Activated CD8-positive, alpha-beta memory T cell treated with anti-CD3 and anti-CD28 coated beads for 36 hours (primary cell): ENCODE measurements at regions not wholly inside any gene's neighbourhood (a gene's known extent, or its start where the extent isn't known, plus 50 kb on each side); places are given as distances from the start of the nearest gene placed in this dataset.

Experiments used
- CTCF ChIA-PET: fragments of 350-600 bp; sonication (Branson Sonifier 250); formaldehyde crosslinking; loops from one replicate; lab custom pipeline; 2021; ENCODE audit warnings: antibody characterized with exemption; lab: Charles Lee
- POLR2A ChIA-PET: fragments of 350-600 bp; sonication (Branson Sonifier 250); formaldehyde crosslinking; loops from one replicate; lab custom pipeline; 2021; ENCODE audit warnings: antibody characterized with exemption; lab: Charles Lee

GRCh38 chr3:66588340-66588847 is 87.6 kb upstream of the LRIG1 start:
- POLR2A ChIA-PET: no interaction called here
- CTCF ChIA-PET: no interaction called here

DNA sequence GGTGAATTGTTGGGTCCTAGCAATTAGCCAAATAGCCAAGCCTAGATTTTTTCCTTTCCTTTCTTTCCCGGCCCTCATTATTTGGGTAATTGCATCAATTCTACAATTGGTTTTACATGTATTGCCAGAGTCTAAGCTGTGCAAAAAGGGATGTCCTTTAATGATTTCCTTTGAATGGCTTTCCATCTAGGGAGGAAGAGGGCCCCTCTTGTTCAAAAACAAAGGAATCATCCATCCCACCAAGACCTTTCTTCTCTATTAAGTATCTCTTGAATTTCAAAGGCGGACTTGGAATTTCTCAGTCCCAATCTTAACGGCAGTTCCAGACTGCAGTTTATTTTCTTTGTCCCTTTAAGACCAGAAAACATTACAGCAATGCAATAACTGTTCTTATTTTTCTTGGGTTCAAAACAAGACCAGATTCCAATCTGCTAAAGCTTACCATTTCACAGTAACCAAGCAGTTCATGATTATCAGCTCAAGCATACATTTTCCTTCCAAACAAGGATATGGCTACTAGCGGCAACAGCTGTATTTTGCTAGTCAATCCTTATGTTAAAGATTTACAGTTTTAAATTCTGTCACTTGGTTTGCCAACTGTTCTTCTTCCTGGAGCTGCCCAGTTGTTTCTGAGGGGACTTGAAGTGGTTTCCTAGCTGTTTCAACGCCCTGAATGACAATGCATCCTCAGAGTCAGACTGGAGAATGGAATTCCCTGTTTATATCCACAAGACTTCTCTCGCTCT is 91.4 kb upstream of the LRIG1 start:
- ChIA-PET POLR2A (no interaction called here), CTCF (interaction anchor here (1.4 kb wide), 1 partner anchor 9 kb away, joined by 3 read pairs; no protein-coding TSS in a partner anchor)

GRCh38 chr3:66592927-66593625 is 92.3 kb upstream of the LRIG1 start:
- CTCF ChIA-PET: interaction anchor here (1.4 kb wide), 1 partner anchor 10 kb away, joined by 3 read pairs; no protein-coding TSS in a partner anchor
- POLR2A ChIA-PET: no interaction called here

DNA sequence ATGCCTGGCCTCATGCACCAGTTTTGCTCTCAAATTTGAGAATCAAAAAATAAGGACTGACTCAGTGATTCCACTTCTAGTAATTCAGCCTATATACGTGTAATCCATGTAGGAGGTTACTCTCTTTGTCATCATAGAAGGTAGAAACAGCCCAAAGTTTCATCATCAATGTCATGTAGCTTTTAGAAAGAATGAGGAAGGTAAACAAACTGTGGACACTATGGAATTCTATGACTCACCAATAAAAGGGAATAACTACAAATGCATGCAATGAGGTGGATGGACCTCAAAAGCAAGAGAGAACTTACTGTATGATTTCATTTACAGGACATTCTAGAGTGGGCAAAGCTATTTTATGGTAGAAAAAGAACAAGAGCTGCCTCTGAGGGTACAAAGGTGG is 93.2 kb upstream of the LRIG1 start:
- POLR2A ChIA-PET: interaction anchor here (0.6 kb wide), 1 partner anchor 65 kb away, joined by 4 read pairs; no protein-coding TSS in a partner anchor
- CTCF ChIA-PET: no interaction called here

DNA sequence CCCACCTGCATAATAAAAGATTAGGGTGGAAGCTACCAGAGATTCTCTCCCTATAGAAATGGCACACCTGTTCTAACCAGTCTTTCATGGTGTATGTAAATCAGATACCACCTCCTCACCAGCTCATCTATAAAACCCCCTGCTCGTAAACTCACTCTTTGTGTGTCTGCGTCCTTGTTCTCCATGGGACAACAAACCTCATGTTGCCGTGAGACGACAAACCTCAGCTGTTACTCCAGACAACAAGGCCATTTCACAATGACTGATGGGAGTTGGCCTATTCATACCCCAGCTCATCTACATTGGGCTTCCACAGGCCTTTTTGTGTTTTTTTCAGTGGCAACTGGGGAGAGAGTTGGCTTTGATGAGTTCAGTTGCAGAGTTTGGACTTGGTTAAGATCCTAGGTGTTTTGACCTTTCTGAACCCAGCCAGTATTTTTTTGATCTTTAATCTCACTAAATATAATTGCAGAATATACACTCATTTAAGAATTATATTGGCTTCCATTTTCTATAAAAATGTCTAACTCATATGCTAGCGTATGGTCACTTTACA is 96.6 kb upstream of the LRIG1 start:
- ChIA-PET POLR2A (no interaction called here), CTCF (no interaction called here)

DNA sequence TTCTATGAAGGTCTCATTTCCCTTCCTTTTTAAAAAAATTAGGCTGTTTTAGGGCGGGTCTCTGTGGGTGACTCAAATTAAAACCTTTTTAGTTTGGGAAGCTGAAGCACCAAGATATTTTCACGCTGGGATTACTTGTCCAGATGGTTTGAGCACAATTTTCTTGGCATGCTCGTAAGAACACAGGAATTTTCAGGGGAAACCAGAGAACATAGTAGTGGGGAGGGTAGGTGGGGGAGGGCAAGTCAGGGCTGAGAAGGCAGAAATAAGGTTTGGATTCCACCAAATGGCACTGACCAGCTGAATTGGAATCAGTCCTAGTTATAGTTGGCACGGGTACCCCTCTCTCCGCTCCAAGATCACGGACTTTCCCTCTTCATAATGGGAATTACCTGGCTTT is 97.3 kb upstream of the LRIG1 start:
- CTCF ChIA-PET: no interaction called here
- POLR2A ChIA-PET: no interaction called here

GRCh38 chr3:66602237-66602636 is 101.4 kb upstream of the LRIG1 start:
- ChIA-PET CTCF (no interaction called here), POLR2A (no interaction called here)

DNA sequence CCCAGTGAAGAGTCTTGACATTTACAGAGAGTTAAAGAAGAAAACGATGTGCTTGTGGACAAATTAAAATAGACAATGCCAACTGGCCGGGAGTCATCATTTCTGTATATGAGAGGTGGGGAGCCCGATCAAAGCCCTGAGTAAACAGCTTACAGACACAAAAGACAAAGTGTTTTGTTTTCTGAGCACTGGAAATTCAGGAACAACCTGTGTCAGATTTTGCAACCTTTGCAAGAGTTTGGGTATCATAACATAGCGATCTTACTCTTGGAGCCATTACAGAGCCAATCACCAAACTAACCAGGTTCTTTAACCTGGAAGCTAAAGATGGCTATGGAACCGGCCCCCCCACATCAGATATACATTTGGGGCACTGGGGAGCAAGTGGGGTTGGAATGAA is 101.9 kb upstream of the LRIG1 start:
- CTCF ChIA-PET: no interaction called here

GRCh38 chr3:66603151-66603611 is 102.4 kb upstream of the LRIG1 start:
- POLR2A ChIA-PET: no interaction called here
- CTCF ChIA-PET: no interaction called here

More for the DNA sequence above, 101.9 kb upstream of the LRIG1 start:
- POLR2A ChIA-PET: no interaction called here

- POLR2A ChIA-PET: no interaction called here
Measured at GRCh38 chr3:66604481-66604880, 103.7 kb upstream of the LRIG1 start.

DNA sequence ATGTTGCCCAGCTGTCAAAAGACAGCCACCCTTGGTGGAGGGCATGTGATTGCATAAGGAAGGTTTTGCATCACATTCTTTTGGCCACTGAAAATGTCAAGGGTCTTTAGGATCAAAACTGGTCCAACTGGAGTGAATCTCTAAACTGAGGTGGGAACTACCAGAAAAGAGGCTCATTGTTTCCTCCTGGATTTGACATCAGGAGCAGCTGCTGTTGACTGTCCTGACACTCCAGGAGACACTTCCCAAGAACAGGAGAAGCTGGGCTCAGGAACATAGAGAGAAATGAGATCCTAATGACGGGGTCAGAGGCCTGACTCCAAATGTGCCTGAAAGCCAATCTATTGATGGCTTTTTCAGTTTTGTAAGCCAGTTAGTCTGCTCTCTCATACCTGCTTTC is 105.3 kb upstream of the LRIG1 start:
- ChIA-PET POLR2A (no interaction called here), CTCF (no interaction called here)

More at GRCh38 chr3:66604481-66604880, 103.7 kb upstream of the LRIG1 start:
- CTCF ChIA-PET: no interaction called here

DNA sequence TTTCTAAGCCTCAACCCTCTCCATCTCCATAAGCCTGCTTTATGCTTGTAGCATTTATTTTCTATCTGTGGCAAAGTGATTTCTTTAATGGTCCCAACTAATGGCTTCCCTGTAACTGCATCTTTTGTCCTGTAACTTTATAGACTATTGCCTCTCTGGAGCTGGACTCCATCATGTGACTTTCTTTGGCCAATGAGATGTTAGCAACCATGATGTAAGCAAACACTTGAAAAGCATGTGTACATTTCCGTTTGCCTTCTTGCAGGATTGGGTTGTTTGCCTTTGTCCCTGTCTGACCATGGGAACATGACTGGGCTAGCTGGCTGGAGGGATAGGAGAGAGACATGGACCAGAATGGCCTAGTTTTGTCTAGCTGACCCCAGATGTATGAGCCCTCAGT is 106.0 kb upstream of the LRIG1 start:
- POLR2A ChIA-PET: no interaction called here
- CTCF ChIA-PET: no interaction called here

DNA sequence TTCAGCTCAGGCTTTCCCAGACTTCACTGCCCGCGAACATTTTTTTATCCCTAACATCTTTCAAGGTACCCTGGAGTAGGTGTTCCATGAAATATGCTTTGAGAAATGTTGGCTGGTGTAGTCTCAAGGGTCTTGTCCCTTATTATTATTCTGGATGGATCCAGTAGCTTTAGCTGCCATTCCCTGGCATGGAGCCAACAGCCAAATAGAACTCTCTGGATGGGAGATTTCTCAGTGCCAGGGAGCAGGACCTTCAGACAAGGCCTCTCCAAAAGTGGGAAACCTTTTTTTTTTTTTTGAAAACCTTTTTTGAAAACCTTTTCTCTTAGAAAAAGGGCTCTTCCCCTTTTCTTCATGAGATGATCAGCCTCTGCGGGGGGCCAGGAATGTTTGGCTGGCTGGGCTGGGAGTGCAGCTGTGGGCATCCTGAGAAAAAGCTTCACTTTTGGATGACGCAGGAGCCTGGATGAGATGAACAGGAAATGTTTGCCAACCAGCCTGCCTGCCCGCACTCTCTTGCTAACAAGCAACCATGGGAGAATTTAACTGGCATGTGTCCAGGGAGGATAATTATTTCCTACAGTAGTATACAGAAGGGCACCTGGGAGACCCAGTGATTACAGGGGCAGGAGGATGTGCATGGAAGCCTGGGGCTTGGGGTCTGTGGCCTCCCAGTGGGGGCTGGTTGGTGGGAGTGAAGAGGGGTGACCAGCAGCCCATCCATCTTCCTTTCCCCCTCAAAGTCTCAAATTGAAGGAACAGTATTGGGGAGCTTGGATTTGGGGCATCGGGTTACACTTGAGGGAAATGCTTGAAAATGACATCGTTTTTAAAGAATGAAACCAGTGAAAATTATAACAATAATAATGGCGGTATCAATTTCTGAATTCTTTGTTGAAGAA is 109.1 kb upstream of the LRIG1 start:
- CTCF ChIA-PET: no interaction called here
- POLR2A ChIA-PET: no interaction called here

DNA sequence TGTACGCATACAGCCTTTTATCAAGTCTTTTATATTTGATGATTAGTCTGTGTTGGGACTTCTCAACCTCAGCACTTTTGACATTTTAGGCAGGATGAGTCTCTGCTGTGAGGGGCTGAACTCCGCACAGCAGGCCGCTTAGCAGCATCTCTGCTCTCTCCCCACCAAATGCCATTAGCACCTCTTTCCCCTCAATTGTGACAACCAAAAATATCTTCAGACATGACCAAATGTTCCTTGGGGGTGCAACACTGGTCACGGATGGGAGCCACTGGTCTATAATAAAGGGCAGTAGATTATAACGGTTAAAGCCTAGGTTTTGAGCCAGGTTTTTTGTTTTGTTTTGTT is 109.7 kb upstream of the LRIG1 start:
- ChIA-PET POLR2A (no interaction called here), CTCF (no interaction called here)

- ChIA-PET CTCF (no interaction called here), POLR2A (no interaction called here)
Measured at GRCh38 chr3:66615643-66616301, 115.0 kb upstream of the LRIG1 start.

DNA sequence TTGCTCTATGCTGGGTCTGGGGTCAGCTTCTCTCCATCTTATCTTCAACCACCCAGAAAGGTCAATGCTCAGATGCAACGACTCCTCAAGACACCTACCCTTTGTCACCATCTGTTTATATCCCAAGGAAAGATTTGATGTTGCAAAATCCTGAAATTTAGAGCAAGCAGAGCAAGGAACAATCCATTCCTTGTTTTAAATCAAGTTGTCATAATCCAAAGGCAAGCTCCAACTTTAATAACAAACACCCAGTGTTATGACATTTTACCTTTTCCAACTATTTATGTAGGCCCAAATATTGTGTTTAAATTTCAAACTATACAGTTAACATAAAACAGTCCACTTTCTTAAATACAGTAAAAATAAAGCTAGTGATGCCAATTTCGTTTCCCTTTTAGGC is 116.5 kb upstream of the LRIG1 start:
- CTCF ChIA-PET: no interaction called here
- POLR2A ChIA-PET: no interaction called here

DNA sequence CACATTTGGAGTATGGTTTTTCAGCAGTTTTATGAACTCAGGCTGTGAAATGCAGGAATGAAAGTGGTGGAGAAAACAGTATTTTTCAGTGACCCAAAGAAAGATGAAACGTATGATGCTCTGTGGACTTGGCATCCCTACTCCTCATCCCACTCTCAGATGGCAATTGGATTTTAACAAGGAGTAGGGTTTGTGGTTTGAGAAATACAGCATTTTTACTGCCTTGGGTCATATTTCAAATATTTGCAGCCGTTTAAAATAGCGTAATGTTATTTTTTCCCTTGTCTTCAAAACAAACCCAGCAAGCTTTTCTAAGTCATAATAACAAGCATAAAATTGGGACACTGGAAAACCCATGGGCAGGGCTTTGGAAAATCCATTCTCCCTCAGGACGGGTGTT is 117.2 kb upstream of the LRIG1 start:
- POLR2A ChIA-PET: no interaction called here
- CTCF ChIA-PET: no interaction called here

DNA sequence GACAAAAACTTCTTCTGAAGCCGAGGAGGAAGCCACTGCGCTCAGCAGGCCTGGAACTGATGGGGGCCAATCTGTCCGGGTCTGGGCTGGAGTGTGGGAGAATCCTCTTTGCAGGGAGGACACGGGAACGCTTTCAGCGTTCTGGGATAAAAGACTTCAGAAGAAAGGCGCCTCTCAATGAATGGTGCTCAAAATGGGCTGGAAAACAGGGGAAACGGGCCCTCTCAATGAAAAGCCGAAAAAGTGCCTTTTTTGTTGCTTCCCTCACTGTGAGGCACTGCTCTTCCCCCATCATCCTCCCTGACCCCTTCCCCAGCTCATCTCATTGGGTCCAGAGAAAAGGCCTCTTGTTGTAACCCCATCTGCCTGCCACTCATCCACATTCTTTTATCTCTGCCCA is 119.5 kb upstream of the LRIG1 start:
- ChIA-PET POLR2A (no interaction called here), CTCF (no interaction called here)
